ENCODE measurements at regions not wholly inside any gene's neighbourhood (a gene's known extent, or its start where the extent isn't known, plus 50 kb on each side); places are given as distances from the start of the nearest gene placed in this dataset.

- WGBS (ENCODE audit: insufficient coverage, insufficient replicate concordance, low lambda C conversion rate, missing lambda C conversion rate), result 24% methylated on average over 11 of the region's 11 CpGs
- Histone ChIP-seq H3K36me3 (ENCODE audit: control insufficient read depth in 2 of 2, insufficient read depth in 2 of 2, low read length in 1 of 2) (no peaks in the 10 kb centered on the region), H2AFZ (ENCODE audit: control insufficient read depth, low read depth, low read length) (no peak overlapping the region), H3K9me3 (replicated peaks; ENCODE audit: control insufficient read depth, insufficient read depth, low read length) (no peaks in the 10 kb centered on the region), H3K4me3 (no peak overlapping the region), H3K27ac (ENCODE audit: control insufficient read depth, insufficient read depth) (no peak overlapping the region), H3K27me3 (replicated peaks in 1 of 2; ENCODE audit: control insufficient read depth in 2 of 2, insufficient read depth in 2 of 2, low read length in 1 of 2) (peaks cover 0 to 2% of the 10 kb centered on the region in 2 experiments; a peak in 1 of 4 replicates), H3K79me2 (ENCODE audit: control insufficient read depth, insufficient read depth, low read length) (no peaks in the 10 kb centered on the region), H3K4me2 (ENCODE audit: control insufficient read depth, insufficient read depth) (no peak overlapping the region), H4K20me1 (ENCODE audit: control insufficient read depth, insufficient read depth) (no peaks in the 10 kb centered on the region), H3K9ac (ENCODE audit: control insufficient read depth, insufficient read depth, low read length) (no peak overlapping the region), H3K4me1 (ENCODE audit: control insufficient read depth, insufficient read depth, low read length) (no peaks in the 10 kb centered on the region)
- ChIA-PET POLR2A (no interaction called here), RAD21 (ENCODE audit: unreplicated experiment) (no interaction called here), CTCF (no interaction called here), SMC1A (ENCODE audit: uncharacterized antibody, unreplicated experiment) (no interaction called here)
- DNase-seq (ENCODE audit: low read depth, low spot score), result no peak
- in situ Hi-C loops (cut with MboI), result no loop called here
- no peak for ATAC-seq
- TF ChIP-seq SMAD1 (IDR thresholded peaks at IDR 0.05; ENCODE audit: low read depth, partially characterized antibody), result no peak
- no peak for FAIRE-seq
- intact Hi-C loops (cut with micrococcal nuclease; ENCODE audit: unreplicated experiment), result no loop called here
- no TSS peak for BruUV-seq (replicated peaks)
These were observed 167.2 kb downstream of the PHETA1 start for GRCh38 chr12:111201495-111202236.

- CTCF ChIA-PET, result no interaction called here
- H3K36me3 ChIP-seq (ENCODE audit: control insufficient read depth in 2 of 2, insufficient read depth in 2 of 2, low read length in 1 of 2), result no peaks in the 10 kb centered on the region
These were observed 167.9 kb downstream of the PHETA1 start for GRCh38 chr12:111201036-111201435.

More at GRCh38 chr12:111201036-111201435, 167.9 kb downstream of the PHETA1 start:
- H3K9ac ChIP-seq (ENCODE audit: control insufficient read depth, insufficient read depth, low read length), result no peak overlapping the region
- H4K20me1 ChIP-seq (ENCODE audit: control insufficient read depth, insufficient read depth), result no peaks in the 10 kb centered on the region
- no peaks in the 10 kb centered on the region for H3K79me2 ChIP-seq (ENCODE audit: control insufficient read depth, insufficient read depth, low read length)
- no peak overlapping the region for H3K27ac ChIP-seq (ENCODE audit: control insufficient read depth, insufficient read depth)
- ChIA-PET RAD21 (ENCODE audit: unreplicated experiment) (no interaction called here), POLR2A (no interaction called here), SMC1A (ENCODE audit: uncharacterized antibody, unreplicated experiment) (no interaction called here)
- WGBS (ENCODE audit: insufficient coverage, insufficient replicate concordance, low lambda C conversion rate, missing lambda C conversion rate), result 8% methylated on average over 9 of the region's 9 CpGs
- FAIRE-seq, result no peak
- H3K4me1 ChIP-seq (ENCODE audit: control insufficient read depth, insufficient read depth, low read length), result no peaks in the 10 kb centered on the region
- no peak overlapping the region for H3K4me2 ChIP-seq (ENCODE audit: control insufficient read depth, insufficient read depth)
- no peak for ATAC-seq
- H3K4me3 ChIP-seq, result no peak overlapping the region
- no TSS peak for BruUV-seq (replicated peaks)
- H3K9me3 ChIP-seq (replicated peaks; ENCODE audit: control insufficient read depth, insufficient read depth, low read length), result no peaks in the 10 kb centered on the region
- TF ChIP-seq KDM1A (IDR thresholded peaks at IDR 0.05; ENCODE audit: borderline replicate concordance), result no peak
- TF ChIP-seq TCF7 (IDR thresholded peaks at IDR 0.05; ENCODE audit: borderline replicate concordance), result no peak
- no peak for TF ChIP-seq SMC3 (IDR thresholded peaks at IDR 0.05; ENCODE audit: borderline replicate concordance, low read length)
- TF ChIP-seq CBX3 (IDR thresholded peaks at IDR 0.05; ENCODE audit: borderline replicate concordance, low read depth), result no peak
- TF ChIP-seq SIN3A (IDR thresholded peaks at IDR 0.05; ENCODE audit: low read depth, low read length), result no peak
- no peak for TF ChIP-seq ZNF217 (IDR thresholded peaks at IDR 0.05)
- TF ChIP-seq POU2F2 (IDR thresholded peaks at IDR 0.05; ENCODE audit: borderline replicate concordance, low read depth, low read length), result no peak
- intact Hi-C loops (cut with micrococcal nuclease; ENCODE audit: unreplicated experiment), result no loop called here
- H3K27me3 ChIP-seq (replicated peaks in 1 of 2; ENCODE audit: control insufficient read depth in 2 of 2, insufficient read depth in 2 of 2, low read length in 1 of 2), result peaks cover 0 to 2% of the 10 kb centered on the region in 2 experiments; a peak in 1 of 4 replicates
- in situ Hi-C loops (cut with MboI), result no loop called here
- DNase-seq (ENCODE audit: low read depth, low spot score), result no peak
- H2AFZ ChIP-seq (ENCODE audit: control insufficient read depth, low read depth, low read length), result no peak overlapping the region
